Caco-2 (cell line): ENCODE measurements at regions not wholly inside any gene's neighbourhood (a gene's known extent, or its start where the extent isn't known, plus 50 kb on each side); places are given as distances from the start of the nearest gene placed in this dataset.

ENCODE experiments used
- BruUV-seq: library from RNA; stranded (reverse); fragments of 400-500 nt; replicated peaks from 2 replicates; lab custom pipeline; 2021; lab: Mats Ljungman, UMichigan
- CTCF ChIA-PET: fragments of 300-600 bp; sonication (Branson Sonifier 250); formaldehyde crosslinking; loops from one replicate; lab custom pipeline; 2022; ENCODE audit warnings: antibody characterized with exemption; lab: Charles Lee
- POLR2A ChIA-PET: fragments of 300-600 bp; sonication (Branson Sonifier 250); formaldehyde crosslinking; loops from one replicate; lab custom pipeline; 2022; ENCODE audit warnings: antibody characterized with exemption; lab: Charles Lee
- DNase-seq, 2 experiments: peaks; one replicate each; pipeline versions ENCODE4 v3.0.0 to v3.0.0-alpha.2; 2020 to 2022
- H3K27me3 ChIP-seq: replicated peaks from 2 replicates; pipeline ENCODE4 v1.6.0; 2011; ENCODE audit warnings: low read length; ENCODE audit not compliant: control insufficient read depth, insufficient read depth
- H3K36me3 ChIP-seq: 2 replicates; pipeline ENCODE4 v1.5.1; 2011; ENCODE audit warnings: low read length; ENCODE audit not compliant: control insufficient read depth, insufficient read depth
- H3K4me1 ChIP-seq: fragments of 250-450 bp; sonication (Bioruptor Pico); 2 replicates; pipeline ENCODE4 v1.5.1; 2020; ENCODE audit warnings: mild to moderate bottlenecking
- H3K4me3 ChIP-seq: 2 replicates; pipeline ENCODE4 v1.5.1; 2011; ENCODE audit warnings: low read depth, mild to moderate bottlenecking, control low read depth, low read length
- H3K9me3 ChIP-seq: fragments of 250-450 bp; sonication (Bioruptor Pico); 2 replicates; pipeline ENCODE4 v1.5.1; 2020; ENCODE audit warnings: mild to moderate bottlenecking, moderate library complexity
- H3K27ac Mint-ChIP-seq: one replicate; pipeline ENCODE4 v1.8.0; 2022; ENCODE audit warnings: mixed read lengths; ENCODE audit not compliant: unreplicated experiment
- H3K27me3 Mint-ChIP-seq: one replicate; pipeline ENCODE4 v1.8.0; 2022; ENCODE audit warnings: mixed read lengths; ENCODE audit not compliant: insufficient read depth, unreplicated experiment
- H3K36me3 Mint-ChIP-seq: one replicate; pipeline ENCODE4 v1.8.0; 2022; ENCODE audit warnings: mild to moderate bottlenecking, mixed read lengths; ENCODE audit not compliant: insufficient read depth, unreplicated experiment
- H3K4me1 Mint-ChIP-seq: one replicate; pipeline ENCODE4 v1.8.0; 2022; ENCODE audit warnings: low read depth, mixed read lengths; ENCODE audit not compliant: unreplicated experiment
- H3K4me3 Mint-ChIP-seq: one replicate; pipeline ENCODE4 v1.8.0; 2022; ENCODE audit warnings: mild to moderate bottlenecking, moderate library complexity, mixed read lengths; ENCODE audit not compliant: unreplicated experiment
- H3K9me3 Mint-ChIP-seq: one replicate; pipeline ENCODE4 v1.8.0; 2022; ENCODE audit warnings: mixed read lengths; ENCODE audit not compliant: unreplicated experiment
- CTCF ChIP-seq, 2 experiments: fragments of 200-600 bp in 1 of 2; IDR thresholded peaks; 1 replicate in 1 of 2; 2 replicates in 1 of 2; pipeline versions ENCODE4 v1.5.1 to v1.8.0; 2011 to 2022; ENCODE audit warnings: antibody characterized with exemption in 1 of 2, control low read depth in 1 of 2, inconsistent platforms in 1 of 2, low read depth in 1 of 2, low read length in 1 of 2, mild to moderate bottlenecking in 1 of 2, moderate library complexity in 1 of 2; ENCODE audit not compliant: insufficient read depth in 1 of 2, severe bottlenecking in 1 of 2, unreplicated experiment in 1 of 2
- intact Hi-C: fragments of 100-400 bp; cut with micrococcal nuclease; formaldehyde crosslinking; loops from one replicate; pipeline ENCODE4 v1.10.0; 2022; ENCODE audit not compliant: unreplicated experiment

GRCh38 chr9:13396418-13396817 lies 116.9 kb upstream of the MPDZ start:
- H3K27me3 Mint-ChIP-seq, result no peaks in the 10 kb centered on the region
- CTCF ChIA-PET, result no interaction called here
- H3K27ac Mint-ChIP-seq, result no peak overlapping the region
- no peak for TF ChIP-seq CTCF (IDR thresholded peaks at IDR 0.05; ENCODE audit: insufficient read depth in 1 of 2, low read depth in 1 of 2, low read length in 1 of 2, severe bottlenecking in 1 of 2, unreplicated experiment in 1 of 2)
- POLR2A ChIA-PET, result no interaction called here
- DNase-seq, result no peak
- Histone ChIP-seq H3K9me3 (no peaks in the 10 kb centered on the region), H3K4me1 (no peaks in the 10 kb centered on the region), H3K4me3 (no peak overlapping the region), H3K36me3 (no peaks in the 10 kb centered on the region), H3K27me3 (no peaks in the 10 kb centered on the region)
- H3K36me3 Mint-ChIP-seq, result no peaks in the 10 kb centered on the region
- H3K9me3 Mint-ChIP-seq, result no peaks in the 10 kb centered on the region
- H3K4me1 Mint-ChIP-seq, result no peaks in the 10 kb centered on the region
- BruUV-seq, result no TSS peak
- H3K4me3 Mint-ChIP-seq, result no peak overlapping the region
- intact Hi-C loops, result no loop called here

- Mint-ChIP-seq H3K4me1 (no peaks in the 10 kb centered on the region), H3K9me3 (no peaks in the 10 kb centered on the region), H3K27ac (no peak overlapping the region), H3K4me3 (no peak overlapping the region), H3K36me3 (no peaks in the 10 kb centered on the region), H3K27me3 (no peaks in the 10 kb centered on the region)
- no peak for TF ChIP-seq CTCF (IDR thresholded peaks at IDR 0.05; ENCODE audit: insufficient read depth in 1 of 2, low read depth in 1 of 2, low read length in 1 of 2, severe bottlenecking in 1 of 2, unreplicated experiment in 1 of 2)
- no peaks in the 10 kb centered on the region for H3K4me1 ChIP-seq
- ChIA-PET CTCF (no interaction called here), POLR2A (no interaction called here)
- intact Hi-C loops, result no loop called here
- H3K36me3 ChIP-seq, result no peaks in the 10 kb centered on the region
- no peak overlapping the region for H3K4me3 ChIP-seq
- DNase-seq, result no peak
- H3K9me3 ChIP-seq, result no peaks in the 10 kb centered on the region
- H3K27me3 ChIP-seq, result no peaks in the 10 kb centered on the region
- no TSS peak for BruUV-seq
Observed at GRCh38 chr9:13395156-13395555, 115.7 kb upstream of the MPDZ start.

GRCh38 chr9:13388157-13388556 lies 108.7 kb upstream of the MPDZ start:
- no peak overlapping the region for H3K4me3 Mint-ChIP-seq
- H3K27me3 Mint-ChIP-seq, result no peaks in the 10 kb centered on the region
- Histone ChIP-seq H3K36me3 (no peaks in the 10 kb centered on the region), H3K9me3 (no peaks in the 10 kb centered on the region), H3K4me3 (no peak overlapping the region), H3K27me3 (no peaks in the 10 kb centered on the region), H3K4me1 (no peaks in the 10 kb centered on the region)
- no peak for DNase-seq
- no TSS peak for BruUV-seq
- peaks cover 10% of the 10 kb centered on the region for H3K9me3 Mint-ChIP-seq
- CTCF ChIA-PET, result no interaction called here
- intact Hi-C loops, result no loop called here
- POLR2A ChIA-PET, result no interaction called here
- H3K27ac Mint-ChIP-seq, result no peak overlapping the region
- H3K36me3 Mint-ChIP-seq, result no peaks in the 10 kb centered on the region
- no peaks in the 10 kb centered on the region for H3K4me1 Mint-ChIP-seq
- TF ChIP-seq CTCF (IDR thresholded peaks at IDR 0.05; ENCODE audit: insufficient read depth in 1 of 2, low read depth in 1 of 2, low read length in 1 of 2, severe bottlenecking in 1 of 2, unreplicated experiment in 1 of 2), result no peak
